ENCODE measurements at regions not wholly inside any gene's neighbourhood (a gene's known extent, or its start where the extent isn't known, plus 50 kb on each side); places are given as distances from the start of the nearest gene placed in this dataset.
A peak's percentile ranks its signal among the peaks of the same experiment; 100 is the strongest.
"Not testable (repeated sequence)": the region's sequence is repeated elsewhere in the genome, so short reads cannot be mapped to it uniquely, and the experiment has no call there.

DNA sequence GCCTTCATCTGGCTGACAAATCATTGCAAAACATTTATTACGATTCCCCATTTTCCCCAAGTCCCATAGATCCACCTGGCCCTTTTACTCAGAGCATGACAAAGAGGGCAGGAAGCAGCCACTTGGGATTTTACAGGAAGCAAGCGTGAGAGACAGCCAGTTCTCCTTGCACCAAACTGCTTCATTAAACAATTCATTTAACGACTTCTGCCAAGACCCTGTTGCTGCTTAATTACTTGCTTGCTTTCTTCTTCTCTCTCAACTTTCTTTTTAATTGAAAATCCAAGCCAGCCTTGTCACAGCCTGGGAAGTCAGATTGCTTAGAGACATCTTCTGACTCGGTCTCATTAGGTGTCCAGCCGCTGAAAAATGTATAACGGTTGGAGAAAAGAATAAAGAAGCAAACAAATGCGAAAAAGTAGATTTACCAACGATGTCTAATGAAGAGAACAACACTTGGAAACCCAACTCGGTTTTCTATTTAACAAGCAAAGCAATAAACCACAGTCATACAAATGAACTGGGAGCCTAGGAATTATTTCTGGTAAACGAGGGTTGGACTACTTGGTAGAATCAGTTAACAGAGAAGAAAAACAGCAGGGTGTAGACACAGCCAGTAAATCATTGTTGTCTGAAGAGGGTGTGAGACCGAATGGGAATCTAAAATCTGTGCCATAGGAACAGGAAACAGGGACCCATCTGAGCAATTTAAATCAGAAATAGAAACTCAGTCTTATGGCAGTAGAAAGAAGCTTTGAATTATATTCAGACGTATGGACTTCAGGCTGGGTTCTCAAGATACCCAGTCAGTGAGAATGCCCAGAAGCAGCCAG, 298.3 kb downstream of the LRRC3B start:
- no peak for DNase-seq (ENCODE audit: low spot score in 2 of 2)
- Histone ChIP-seq H3K27me3 (ENCODE audit: low read depth) (no peaks in the 10 kb centered on the region), H3K9me3 (no peaks in the 10 kb centered on the region), H3K4me3 (no peak overlapping the region), H3K36me3 (replicated peaks) (no peaks in the 10 kb centered on the region), H3K4me1 (no peaks in the 10 kb centered on the region; the same call in 1 of the 2 replicates)
- in situ Hi-C loops (cut with MboI; ENCODE audit: low sequenced_read_pairs): no loop called here

GRCh38 chr3:26931896-26932295, 309.3 kb downstream of the LRRC3B start:
- Histone ChIP-seq H3K4me3 (no peak overlapping the region), H3K36me3 (replicated peaks) (no peaks in the 10 kb centered on the region), H3K9me3 (no peaks in the 10 kb centered on the region), H3K4me1 (no peaks in the 10 kb centered on the region), H3K27me3 (ENCODE audit: low read depth) (no peaks in the 10 kb centered on the region)
- no peak for DNase-seq (ENCODE audit: low spot score in 2 of 2)
- in situ Hi-C loops (cut with MboI; ENCODE audit: low sequenced_read_pairs): no loop called here

DNA sequence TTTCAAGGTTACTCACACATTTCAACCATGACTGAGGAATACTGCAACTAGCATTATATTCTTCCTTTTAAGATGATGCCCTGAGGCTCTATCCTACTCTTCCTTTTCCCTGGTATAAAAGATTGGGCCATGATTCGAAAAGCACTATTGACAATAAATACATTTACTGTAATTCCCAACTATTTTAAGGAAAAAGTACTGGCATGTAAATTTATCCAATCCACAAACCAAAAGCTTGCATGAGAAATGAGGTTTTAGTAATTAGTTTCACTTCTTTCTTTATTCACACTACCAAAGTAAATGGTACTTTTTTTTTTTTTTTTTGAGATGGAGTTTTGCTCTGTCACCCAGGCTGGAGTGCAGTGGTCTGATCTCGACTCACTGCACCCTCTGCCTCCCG, 310.2 kb downstream of the LRRC3B start:
- in situ Hi-C loops (cut with MboI; ENCODE audit: low sequenced_read_pairs): no loop called here
- Histone ChIP-seq H3K4me1 (no peaks in the 10 kb centered on the region), H3K4me3 (no peak overlapping the region), H3K9me3 (no peaks in the 10 kb centered on the region), H3K27me3 (ENCODE audit: low read depth) (no peaks in the 10 kb centered on the region), H3K36me3 (replicated peaks) (no peaks in the 10 kb centered on the region)
- no peak for DNase-seq (ENCODE audit: low spot score in 2 of 2)

GRCh38 chr3:26945480-26945879, 322.9 kb downstream of the LRRC3B start:
- H3K36me3 ChIP-seq (replicated peaks); in situ Hi-C loops (cut with MboI; ENCODE audit: low sequenced_read_pairs); H3K4me3 ChIP-seq; H3K9me3 ChIP-seq; H3K4me1 ChIP-seq; H3K27me3 ChIP-seq (ENCODE audit: low read depth); DNase-seq (ENCODE audit: low spot score in 2 of 2): not testable (repeated sequence)

- in situ Hi-C loops (cut with MboI; ENCODE audit: low sequenced_read_pairs): no loop called here
Observed at GRCh38 chr3:26960382-26960781, 337.8 kb downstream of the LRRC3B start.

DNA sequence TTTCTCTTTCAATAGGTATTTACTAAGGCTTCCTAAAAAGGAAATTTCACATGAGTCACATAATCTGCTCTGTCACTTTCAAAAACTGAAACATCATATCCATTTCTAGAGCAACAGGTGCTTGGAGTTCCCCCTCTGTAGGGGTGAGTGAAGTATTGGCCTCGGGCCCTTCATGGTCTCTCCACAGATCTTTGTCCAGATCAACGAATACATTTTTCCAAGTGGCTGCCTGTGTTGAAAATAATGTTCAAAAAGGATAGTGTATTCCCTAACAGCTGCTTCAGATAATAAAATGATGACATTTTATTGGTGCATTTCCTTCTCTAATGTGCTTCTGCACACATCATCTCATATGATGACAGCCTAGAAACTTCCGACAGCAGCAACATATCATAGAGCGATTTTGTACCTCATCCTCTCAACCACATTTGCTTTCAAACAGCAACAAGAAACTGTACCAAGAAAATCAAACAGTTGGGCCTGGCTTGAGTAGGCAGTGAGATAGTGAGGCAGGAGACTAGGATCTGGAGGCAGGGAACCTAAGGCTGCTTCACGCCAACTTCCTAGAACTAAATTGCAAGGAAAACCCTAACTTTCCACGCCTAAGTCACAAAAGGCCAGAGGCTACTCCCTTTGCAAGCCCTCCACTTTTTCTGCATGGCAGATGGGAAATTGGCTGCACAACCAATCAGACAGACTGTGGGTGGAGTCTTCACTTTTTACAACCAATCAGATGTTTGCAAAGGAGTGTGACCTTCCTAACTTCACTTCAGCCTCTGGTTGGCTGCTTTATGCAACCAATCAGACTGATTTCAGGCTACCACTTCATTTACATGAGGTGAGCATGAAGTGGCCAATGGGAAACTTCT, 340.2 kb downstream of the LRRC3B start:
- H3K4me1 ChIP-seq: no peaks in the 10 kb centered on the region
- no peak for DNase-seq (ENCODE audit: low spot score in 2 of 2)
- in situ Hi-C loops (cut with MboI; ENCODE audit: low sequenced_read_pairs): no loop called here
- no peaks in the 10 kb centered on the region for H3K36me3 ChIP-seq (replicated peaks)
- H3K4me3 ChIP-seq: no peak overlapping the region
- no peaks in the 10 kb centered on the region for H3K27me3 ChIP-seq (ENCODE audit: low read depth)
- H3K9me3 ChIP-seq: no peaks in the 10 kb centered on the region

More at GRCh38 chr3:26960382-26960781, 337.8 kb downstream of the LRRC3B start:
- no peak for DNase-seq (ENCODE audit: low spot score in 2 of 2)
- no peaks in the 10 kb centered on the region for H3K9me3 ChIP-seq
- H3K27me3 ChIP-seq (ENCODE audit: low read depth): 0 out of 2 replicates have a peak, but pooled peaks cover 2% of the 10 kb centered on the region
- H3K4me1 ChIP-seq: no peaks in the 10 kb centered on the region
- H3K4me3 ChIP-seq: no peak overlapping the region
- no peaks in the 10 kb centered on the region for H3K36me3 ChIP-seq (replicated peaks)

DNA sequence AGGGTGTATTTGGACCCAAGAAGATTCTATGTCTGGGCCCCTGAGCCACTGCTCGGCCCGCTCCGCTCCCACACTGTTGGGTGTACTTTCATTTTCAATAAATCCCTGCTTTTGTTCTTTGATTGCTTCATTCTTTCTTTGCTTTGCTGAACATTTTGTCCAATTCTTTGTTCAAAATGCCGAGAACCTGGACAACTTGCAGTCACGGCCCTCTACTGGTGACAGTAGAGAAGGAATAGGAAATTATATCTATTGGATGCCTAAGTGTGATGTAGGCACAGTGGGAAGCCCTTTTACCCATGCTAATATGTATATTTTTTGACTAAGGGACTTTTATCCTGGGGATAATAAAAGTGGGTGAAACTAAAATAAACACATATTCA, 340.8 kb downstream of the LRRC3B start:
- in situ Hi-C loops (cut with MboI; ENCODE audit: low sequenced_read_pairs): no loop called here
- DNase-seq (ENCODE audit: low spot score in 2 of 2): peak; percentile 15 to 66
- no peaks in the 10 kb centered on the region for H3K4me1 ChIP-seq
- no peaks in the 10 kb centered on the region for H3K27me3 ChIP-seq (ENCODE audit: low read depth)
- no peaks in the 10 kb centered on the region for H3K9me3 ChIP-seq
- no peaks in the 10 kb centered on the region for H3K36me3 ChIP-seq (replicated peaks)
- H3K4me3 ChIP-seq: no peak overlapping the region

DNA sequence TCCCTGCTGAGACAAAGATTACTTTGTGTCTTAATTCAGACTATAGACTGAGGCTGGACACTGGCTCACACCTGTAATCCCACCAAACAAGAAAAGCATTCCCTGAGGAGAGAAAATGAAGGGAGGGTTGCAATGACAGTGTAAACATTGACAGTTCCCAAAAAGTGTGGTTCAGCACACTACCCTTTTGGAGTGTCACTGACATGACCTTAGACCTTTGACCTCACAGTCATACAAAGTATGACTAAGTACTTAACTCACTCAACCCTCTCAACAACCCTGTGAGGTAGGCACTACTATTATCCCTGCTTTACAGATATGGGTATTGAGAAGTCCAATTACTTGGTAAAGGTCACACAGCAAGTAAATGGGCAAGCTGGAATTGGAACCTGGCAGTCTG, 341.7 kb downstream of the LRRC3B start:
- Histone ChIP-seq H3K27me3 (ENCODE audit: low read depth) (no peaks in the 10 kb centered on the region), H3K4me1 (no peaks in the 10 kb centered on the region), H3K36me3 (replicated peaks) (no peaks in the 10 kb centered on the region), H3K4me3 (no peak overlapping the region), H3K9me3 (no peaks in the 10 kb centered on the region)
- in situ Hi-C loops (cut with MboI; ENCODE audit: low sequenced_read_pairs): no loop called here
- no peak for DNase-seq (ENCODE audit: low spot score in 2 of 2)

GRCh38 chr3:26964836-26965235, 342.3 kb downstream of the LRRC3B start:
- in situ Hi-C loops (cut with MboI; ENCODE audit: low sequenced_read_pairs): no loop called here
- DNase-seq (ENCODE audit: low spot score in 2 of 2): no peak
- no peaks in the 10 kb centered on the region for H3K4me1 ChIP-seq
- no peaks in the 10 kb centered on the region for H3K36me3 ChIP-seq (replicated peaks)
- H3K27me3 ChIP-seq (ENCODE audit: low read depth): no peaks in the 10 kb centered on the region
- H3K4me3 ChIP-seq: no peak overlapping the region
- no peaks in the 10 kb centered on the region for H3K9me3 ChIP-seq

DNA sequence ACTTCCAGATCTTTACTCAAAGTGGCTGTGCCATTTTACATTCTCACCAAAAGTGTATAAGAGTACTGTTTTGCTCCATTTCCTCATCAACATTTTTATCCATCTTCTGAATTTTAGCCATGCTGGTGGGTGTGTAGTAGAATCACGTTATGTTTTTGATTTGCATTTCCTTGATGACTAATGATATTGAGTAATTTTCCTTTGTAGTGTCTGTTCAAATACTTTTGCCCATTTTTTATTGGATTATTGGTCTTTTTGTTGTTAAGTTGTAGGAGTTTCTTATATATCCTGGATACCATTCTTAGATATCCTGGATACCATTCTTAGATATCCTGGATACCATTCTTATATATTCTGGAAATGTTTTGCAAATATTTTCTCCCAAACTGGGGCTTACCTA, 344.9 kb downstream of the LRRC3B start:
- Histone ChIP-seq H3K27me3 (ENCODE audit: low read depth) (no peaks in the 10 kb centered on the region), H3K9me3 (no peaks in the 10 kb centered on the region), H3K4me3 (no peak overlapping the region), H3K36me3 (replicated peaks) (no peaks in the 10 kb centered on the region), H3K4me1 (no peaks in the 10 kb centered on the region)
- in situ Hi-C loops (cut with MboI; ENCODE audit: low sequenced_read_pairs): no loop called here
- no peak for DNase-seq (ENCODE audit: low spot score in 2 of 2)

GRCh38 chr3:26984416-26985390, 362.1 kb downstream of the LRRC3B start:
- no peaks in the 10 kb centered on the region for H3K9me3 ChIP-seq
- in situ Hi-C loops (cut with MboI; ENCODE audit: low sequenced_read_pairs): no loop called here
- no peak overlapping the region for H3K4me3 ChIP-seq
- no peak for DNase-seq (ENCODE audit: low spot score in 2 of 2)
- no peaks in the 10 kb centered on the region for H3K4me1 ChIP-seq
- no peaks in the 10 kb centered on the region for H3K27me3 ChIP-seq (ENCODE audit: low read depth)
- H3K36me3 ChIP-seq (replicated peaks): no peaks in the 10 kb centered on the region

DNA sequence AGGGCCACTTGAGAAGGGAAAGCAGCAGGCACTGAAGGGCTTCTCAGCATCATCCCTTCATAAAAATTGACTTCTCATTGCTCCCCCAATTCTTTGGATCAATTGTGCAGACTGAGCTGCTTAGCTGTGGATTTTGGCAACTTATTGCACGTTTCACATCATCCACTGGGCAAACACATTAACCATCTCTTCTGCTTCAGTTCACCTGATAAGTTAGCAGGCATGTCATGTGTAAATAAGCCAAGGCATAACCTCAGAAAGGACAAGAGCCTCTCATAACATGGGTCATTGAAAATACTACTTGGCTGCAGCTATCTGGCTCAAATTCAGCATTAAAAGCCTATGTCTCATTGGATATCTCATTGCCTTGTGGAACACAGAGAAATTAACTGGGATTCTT, 366.5 kb downstream of the LRRC3B start:
- no peaks in the 10 kb centered on the region for H3K9me3 ChIP-seq
- no peaks in the 10 kb centered on the region for H3K27me3 ChIP-seq (ENCODE audit: low read depth)
- in situ Hi-C loops (cut with MboI; ENCODE audit: low sequenced_read_pairs): no loop called here
- no peak overlapping the region for H3K4me3 ChIP-seq
- H3K4me1 ChIP-seq: no peaks in the 10 kb centered on the region
- no peaks in the 10 kb centered on the region for H3K36me3 ChIP-seq (replicated peaks)
- DNase-seq (ENCODE audit: low spot score in 2 of 2): no peak

DNA sequence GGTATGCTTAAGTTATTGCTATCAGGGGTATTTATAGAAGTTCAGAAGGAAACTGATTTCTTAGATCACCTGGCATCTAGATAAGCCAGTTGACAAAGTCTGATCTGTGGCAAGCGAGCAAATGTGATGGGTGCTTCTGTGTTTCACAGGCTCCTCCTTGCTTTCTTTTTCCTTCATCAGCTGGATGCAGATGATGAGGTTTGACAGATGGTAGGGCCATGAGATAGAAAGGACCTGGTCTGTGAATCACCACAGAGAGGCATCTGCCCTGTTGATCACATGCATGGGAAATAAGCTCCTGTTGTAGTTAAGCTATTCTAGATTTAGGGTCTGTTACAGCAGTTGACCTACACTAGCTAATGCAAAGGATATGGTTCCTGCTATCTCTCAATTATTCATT, 372.0 kb downstream of the NEK10 start:
- DNase-seq (ENCODE audit: low spot score in 2 of 2): no peak
- in situ Hi-C loops (cut with MboI; ENCODE audit: low sequenced_read_pairs): no loop called here
- H3K4me1 ChIP-seq: no peaks in the 10 kb centered on the region
- H3K36me3 ChIP-seq (replicated peaks): no peaks in the 10 kb centered on the region
- no peaks in the 10 kb centered on the region for H3K9me3 ChIP-seq
- no peaks in the 10 kb centered on the region for H3K27me3 ChIP-seq (ENCODE audit: low read depth)
- H3K4me3 ChIP-seq: no peak overlapping the region
